ENCODE measurements at regions not wholly inside any gene's neighbourhood (a gene's known extent, or its start where the extent isn't known, plus 50 kb on each side); places are given as distances from the start of the nearest gene placed in this dataset.

DNA sequence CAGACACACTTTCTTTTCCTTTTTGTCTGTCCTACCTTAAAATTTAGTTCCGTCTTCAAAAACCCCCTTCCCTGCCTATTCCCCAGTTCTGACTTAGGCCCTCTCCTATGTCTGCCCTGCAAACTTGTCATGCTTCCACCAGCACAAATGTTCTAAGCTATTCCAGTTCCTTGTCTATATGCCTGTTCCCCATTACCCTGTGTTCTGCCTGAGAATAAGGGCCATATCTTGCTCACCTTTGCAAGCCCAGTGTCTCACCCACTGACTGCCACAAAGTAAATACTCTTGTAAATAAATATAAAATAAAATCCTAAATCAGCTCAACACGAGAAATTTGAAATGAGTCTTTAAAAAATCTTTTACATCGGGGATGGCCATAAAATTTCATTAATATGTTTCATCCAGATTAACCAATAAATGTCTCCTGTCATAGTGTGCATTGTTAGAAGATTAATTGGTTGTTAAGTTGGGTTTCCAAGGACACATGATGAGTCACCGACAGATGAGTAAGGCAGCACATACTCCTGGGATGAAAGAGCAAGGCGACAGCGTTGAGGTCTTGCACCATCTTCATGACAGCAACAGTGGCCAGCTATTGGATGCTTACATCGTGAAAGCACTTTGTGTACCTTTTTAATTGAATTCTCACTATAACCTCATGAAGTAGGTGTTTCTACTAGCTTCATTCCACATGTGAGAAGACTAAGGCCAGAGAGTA lies 92.6 kb upstream of the NGF start:
- TF ChIP-seq, protein P1, sequence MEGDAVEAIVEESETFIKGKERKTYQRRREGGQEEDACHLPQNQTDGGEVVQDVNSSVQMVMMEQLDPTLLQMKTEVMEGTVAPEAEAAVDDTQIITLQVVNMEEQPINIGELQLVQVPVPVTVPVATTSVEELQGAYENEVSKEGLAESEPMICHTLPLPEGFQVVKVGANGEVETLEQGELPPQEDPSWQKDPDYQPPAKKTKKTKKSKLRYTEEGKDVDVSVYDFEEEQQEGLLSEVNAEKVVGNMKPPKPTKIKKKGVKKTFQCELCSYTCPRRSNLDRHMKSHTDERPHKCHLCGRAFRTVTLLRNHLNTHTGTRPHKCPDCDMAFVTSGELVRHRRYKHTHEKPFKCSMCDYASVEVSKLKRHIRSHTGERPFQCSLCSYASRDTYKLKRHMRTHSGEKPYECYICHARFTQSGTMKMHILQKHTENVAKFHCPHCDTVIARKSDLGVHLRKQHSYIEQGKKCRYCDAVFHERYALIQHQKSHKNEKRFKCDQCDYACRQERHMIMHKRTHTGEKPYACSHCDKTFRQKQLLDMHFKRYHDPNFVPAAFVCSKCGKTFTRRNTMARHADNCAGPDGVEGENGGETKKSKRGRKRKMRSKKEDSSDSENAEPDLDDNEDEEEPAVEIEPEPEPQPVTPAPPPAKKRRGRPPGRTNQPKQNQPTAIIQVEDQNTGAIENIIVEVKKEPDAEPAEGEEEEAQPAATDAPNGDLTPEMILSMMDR (conservative IDR thresholded peaks at IDR 0.05; ENCODE audit: low read depth, low read length), result no peak
- no peak overlapping the region for H3K4me3 ChIP-seq (ENCODE audit: low read depth, low read length)
- DNase-seq (ENCODE audit: low read depth), result peak; percentile 93

DNA sequence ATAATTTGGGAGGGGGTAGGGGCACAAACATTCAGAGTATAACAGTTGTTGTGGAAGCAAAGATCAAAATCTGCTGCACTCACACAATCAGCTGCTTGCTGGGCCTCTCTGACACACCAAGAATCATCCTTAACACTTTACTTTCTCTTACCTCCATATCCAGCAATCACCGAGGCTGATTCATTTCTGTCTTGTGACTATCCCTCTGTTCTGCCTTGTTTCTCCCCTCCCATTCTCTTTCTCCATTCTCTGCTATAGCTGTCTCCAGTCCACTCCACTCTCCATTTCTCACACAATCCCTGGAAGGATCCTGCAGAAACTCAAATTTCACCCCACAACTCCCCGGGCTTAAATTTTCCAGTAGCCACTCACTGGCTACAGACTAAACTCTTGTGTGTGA lies 91.8 kb upstream of the NGF start:
- DNase-seq (ENCODE audit: low read depth), result peak; percentile 49
- TF ChIP-seq, protein P1 (conservative IDR thresholded peaks at IDR 0.05; ENCODE audit: low read depth, low read length), result no peak

DNA sequence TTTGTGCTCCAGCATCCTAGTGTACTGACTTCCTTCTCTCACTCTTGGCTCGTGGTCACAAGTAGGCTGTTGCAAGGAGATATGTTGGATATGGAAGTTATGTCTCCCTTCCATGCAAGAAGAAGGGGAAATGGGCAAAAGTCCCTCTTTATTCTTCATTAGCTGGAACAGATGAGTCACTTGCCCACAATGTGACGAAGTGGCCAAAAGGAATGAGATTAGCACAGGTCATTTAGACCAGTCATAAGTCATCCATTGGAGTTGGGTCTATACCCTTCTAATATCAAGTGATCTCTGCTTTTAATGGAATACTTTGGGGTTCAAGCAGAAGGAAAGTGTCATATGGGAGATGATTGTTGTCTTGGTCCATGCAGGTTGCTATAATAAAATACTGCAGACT lies 91.2 kb upstream of the NGF start:
- peak; percentile 57 for DNase-seq (ENCODE audit: low read depth)
- TF ChIP-seq, protein P1 (conservative IDR thresholded peaks at IDR 0.05; ENCODE audit: low read depth, low read length), result no peak
- no peak overlapping the region for H3K4me3 ChIP-seq (ENCODE audit: low read depth, low read length)

More for the DNA sequence above, 91.8 kb upstream of the NGF start:
- H3K4me3 ChIP-seq (ENCODE audit: low read depth, low read length), result no peak overlapping the region

DNA sequence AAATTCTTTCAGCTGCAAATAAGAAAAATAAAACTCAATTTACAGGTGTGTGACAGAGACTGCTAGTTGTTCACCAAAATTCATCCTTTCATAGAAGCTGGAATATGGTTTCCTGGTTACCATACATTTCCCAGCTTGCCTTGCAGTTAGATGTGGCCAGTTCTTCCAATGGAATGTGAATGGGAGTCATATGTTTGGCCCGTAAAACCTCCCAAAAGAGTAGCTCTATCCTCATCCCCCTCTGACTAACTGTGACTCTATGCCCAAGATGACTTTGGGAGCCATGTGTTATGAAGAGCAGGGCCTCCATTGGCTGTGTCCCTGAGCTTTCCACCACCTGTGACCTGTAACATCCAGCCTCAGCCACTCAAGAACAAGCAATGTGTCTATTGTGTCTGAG lies 90.6 kb upstream of the NGF start:
- H3K4me3 ChIP-seq (ENCODE audit: low read depth, low read length), result no peak overlapping the region
- no peak for DNase-seq (ENCODE audit: low read depth)
- TF ChIP-seq, protein P1 (conservative IDR thresholded peaks at IDR 0.05; ENCODE audit: low read depth, low read length), result no peak

DNA sequence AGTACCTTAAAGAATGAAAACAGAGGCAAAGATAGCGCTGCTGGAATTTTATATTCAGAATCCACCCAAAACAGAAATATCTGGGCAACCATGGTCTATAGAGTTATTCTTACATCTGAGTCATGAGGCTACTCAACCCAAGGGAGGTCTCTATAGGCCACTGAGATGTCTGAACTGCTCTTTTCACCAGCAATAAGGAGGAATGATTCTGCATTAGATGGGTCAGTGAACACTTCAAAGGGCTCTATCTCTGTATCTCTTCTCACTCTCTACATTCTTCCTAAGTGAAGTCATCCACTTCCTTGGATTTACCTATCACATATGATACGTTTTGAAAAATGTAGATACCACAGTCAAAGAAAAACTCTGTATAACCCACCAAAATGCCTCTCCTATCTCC lies 90.2 kb upstream of the NGF start:
- TF ChIP-seq, protein P1 (conservative IDR thresholded peaks at IDR 0.05; ENCODE audit: low read depth, low read length), result no peak
- DNase-seq (ENCODE audit: low read depth), result no peak
- no peak overlapping the region for H3K4me3 ChIP-seq (ENCODE audit: low read depth, low read length)

DNA sequence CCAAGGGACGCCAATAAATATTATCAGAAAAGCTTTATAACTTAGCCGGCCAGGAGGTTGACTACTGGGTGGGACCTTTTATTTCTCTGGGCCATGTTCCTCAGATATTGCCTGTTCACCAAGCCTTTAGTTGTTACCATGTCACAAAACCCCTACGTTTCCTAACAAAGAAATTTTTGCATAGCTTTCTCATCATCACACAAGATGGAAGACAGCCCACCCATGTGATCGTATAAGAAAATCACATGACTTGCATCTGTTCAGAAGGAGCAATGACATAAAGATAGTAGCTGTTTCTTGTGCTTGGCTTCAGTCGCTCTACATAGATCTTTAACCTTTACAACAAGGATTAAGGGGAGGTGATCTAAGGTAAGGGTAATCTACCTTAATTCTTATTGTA lies 88.9 kb upstream of the NGF start:
- no peak for DNase-seq (ENCODE audit: low read depth)
- no peak overlapping the region for H3K4me3 ChIP-seq (ENCODE audit: low read depth, low read length)
- TF ChIP-seq, protein P1 (conservative IDR thresholded peaks at IDR 0.05; ENCODE audit: low read depth, low read length), result no peak

DNA sequence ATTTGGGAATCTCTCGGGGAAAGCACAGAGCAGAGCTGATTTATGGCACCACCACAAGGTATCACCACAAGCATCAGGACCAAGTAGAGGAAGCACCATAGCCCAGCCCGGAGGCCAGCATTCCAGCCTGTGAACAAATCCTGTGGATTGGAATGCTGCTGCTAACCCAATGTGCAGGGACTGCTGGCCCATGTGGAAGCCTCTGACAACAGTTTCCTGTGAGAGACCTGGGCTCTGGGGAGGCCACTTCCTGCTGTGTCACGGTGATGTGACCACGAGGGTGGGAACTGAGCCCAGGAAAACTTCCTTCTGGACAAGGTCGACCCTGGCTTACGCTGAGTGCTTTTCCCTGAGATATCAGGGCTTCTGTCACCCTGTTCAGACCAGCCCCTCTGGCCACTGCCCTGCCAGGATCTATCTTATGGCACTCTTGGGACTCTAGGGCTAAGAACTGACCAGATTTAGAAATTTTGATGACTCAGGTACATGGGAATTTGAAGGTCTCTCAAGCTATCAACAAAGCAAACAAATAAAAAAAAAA lies 88.3 kb upstream of the NGF start:
- TF ChIP-seq, protein P1 (conservative IDR thresholded peaks at IDR 0.05; ENCODE audit: low read depth, low read length), result no peak
- DNase-seq (ENCODE audit: low read depth), result no peak
- H3K4me3 ChIP-seq (ENCODE audit: low read depth, low read length), result no peak overlapping the region
